ENCODE measurements at regions not wholly inside any gene's neighbourhood (a gene's known extent, or its start where the extent isn't known, plus 50 kb on each side); places are given as distances from the start of the nearest gene placed in this dataset.

- DNase-seq (ENCODE audit: low read depth in 4 of 4, low spot score in 3 of 4), result no peak
Measured at GRCh38 chr11:101401245-101401644, 182.6 kb downstream of the TRPC6 start.

- DNase-seq (ENCODE audit: low read depth in 4 of 4, low spot score in 3 of 4), result no peak
Measured at GRCh38 chr11:101397979-101398378, 185.8 kb downstream of the TRPC6 start.

GRCh38 chr11:101390539-101390938, 193.3 kb downstream of the TRPC6 start:
- no peak for DNase-seq (ENCODE audit: low read depth in 4 of 4, low spot score in 3 of 4)

DNA sequence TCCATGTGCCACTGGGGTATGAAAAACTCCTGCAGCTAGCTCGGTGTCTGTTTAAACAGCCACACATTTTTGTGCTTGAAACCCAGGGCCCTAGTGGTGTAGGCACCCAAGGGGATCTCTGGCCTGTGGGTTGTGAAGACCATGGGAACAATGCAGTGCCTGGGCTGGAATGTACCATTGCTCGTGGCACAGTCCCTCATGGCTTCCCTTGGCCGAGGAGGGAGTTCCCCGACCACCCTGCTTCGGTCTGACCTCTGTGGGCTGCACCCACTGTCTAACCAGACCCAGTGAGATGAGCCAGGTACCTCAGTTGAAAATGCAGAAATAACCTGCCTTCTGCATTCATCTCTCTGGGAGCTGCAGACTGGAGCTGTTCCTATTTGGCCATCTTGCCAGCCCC, 214.0 kb downstream of the TRPC6 start:
- no peak for DNase-seq (ENCODE audit: low read depth in 4 of 4, low spot score in 3 of 4)

DNA sequence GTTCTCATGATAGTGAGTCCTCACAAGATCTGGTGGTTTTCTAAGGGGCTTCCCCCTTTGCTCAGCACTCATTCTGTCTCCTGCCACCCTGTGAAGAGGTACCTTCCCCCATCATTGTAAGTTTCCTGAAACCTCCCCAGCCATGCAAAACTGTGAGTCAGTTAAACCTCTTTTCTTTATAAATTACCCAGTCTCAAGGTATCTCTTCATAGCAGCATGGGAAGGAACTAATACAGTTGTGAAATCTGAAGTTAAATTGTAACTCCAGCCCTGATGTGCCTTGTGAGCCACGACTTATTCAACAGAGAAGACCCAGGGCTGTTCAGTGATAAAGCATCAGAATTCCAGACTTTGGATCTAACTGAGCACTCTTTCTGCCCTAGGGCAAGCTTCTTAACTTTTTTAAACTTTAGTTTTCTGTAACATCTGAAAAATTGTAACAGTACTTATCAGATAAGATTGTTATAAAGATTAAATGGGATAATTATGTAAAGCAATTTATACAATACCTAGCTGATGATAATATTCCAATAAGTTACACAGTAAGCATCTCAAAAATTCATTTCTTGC, 220.0 kb downstream of the TRPC6 start:
- no peak for DNase-seq (ENCODE audit: low read depth in 4 of 4, low spot score in 3 of 4)

GRCh38 chr11:101362643-101363042, 221.2 kb downstream of the TRPC6 start:
- no peak for DNase-seq (ENCODE audit: low read depth in 4 of 4, low spot score in 3 of 4)

- DNase-seq (ENCODE audit: low read depth in 4 of 4, low spot score in 3 of 4), result no peak
Measured at GRCh38 chr11:101357771-101358170, 226.0 kb downstream of the TRPC6 start.

DNA sequence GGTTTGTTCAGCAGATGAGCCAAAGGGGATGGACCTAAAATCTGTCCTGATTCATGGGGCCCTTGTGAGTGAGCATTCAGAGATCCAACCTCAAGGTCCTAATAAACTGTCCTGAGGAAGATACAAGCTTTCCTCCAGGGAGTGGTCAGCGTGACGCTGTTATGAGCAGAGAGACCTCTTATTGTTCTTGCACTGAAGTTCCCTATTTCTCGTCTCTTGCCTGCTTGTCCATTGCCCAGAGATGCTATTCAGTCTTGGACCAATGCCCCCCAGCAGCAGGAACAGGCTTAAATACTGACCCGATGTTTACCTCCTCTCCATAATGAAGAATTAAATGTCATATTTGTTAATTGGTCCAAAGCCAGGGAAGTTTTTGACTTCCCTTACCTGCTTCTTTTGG, 225.2 kb upstream of the PGR start:
- no peak for DNase-seq (ENCODE audit: low read depth in 4 of 4, low spot score in 3 of 4)

GRCh38 chr11:101348786-101349185, 219.2 kb upstream of the PGR start:
- no peak for DNase-seq (ENCODE audit: low read depth in 4 of 4, low spot score in 3 of 4)

GRCh38 chr11:101346591-101346990, 217.0 kb upstream of the PGR start:
- no peak for DNase-seq (ENCODE audit: low read depth in 4 of 4, low spot score in 3 of 4)

DNA sequence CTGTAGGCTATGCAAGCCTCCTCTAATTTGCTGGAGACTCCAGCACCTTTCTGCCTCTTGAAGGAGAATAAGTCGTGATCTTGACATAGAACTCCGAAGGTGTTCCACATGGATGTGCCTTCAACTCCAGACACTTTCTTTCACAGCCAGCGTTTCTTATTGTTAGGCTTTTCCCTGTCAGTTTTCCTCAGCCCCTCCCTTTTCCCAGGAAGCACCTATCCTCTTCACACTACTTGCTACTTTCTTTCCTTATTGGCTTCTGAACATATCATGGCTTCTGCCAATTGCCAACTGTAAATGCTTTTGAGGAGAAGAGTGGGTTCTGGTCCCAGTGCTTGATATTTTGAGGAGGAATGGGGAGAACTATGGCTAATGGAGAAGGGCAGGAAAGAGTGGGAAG, 216.3 kb upstream of the PGR start:
- no peak for DNase-seq (ENCODE audit: low read depth in 4 of 4, low spot score in 3 of 4)

DNA sequence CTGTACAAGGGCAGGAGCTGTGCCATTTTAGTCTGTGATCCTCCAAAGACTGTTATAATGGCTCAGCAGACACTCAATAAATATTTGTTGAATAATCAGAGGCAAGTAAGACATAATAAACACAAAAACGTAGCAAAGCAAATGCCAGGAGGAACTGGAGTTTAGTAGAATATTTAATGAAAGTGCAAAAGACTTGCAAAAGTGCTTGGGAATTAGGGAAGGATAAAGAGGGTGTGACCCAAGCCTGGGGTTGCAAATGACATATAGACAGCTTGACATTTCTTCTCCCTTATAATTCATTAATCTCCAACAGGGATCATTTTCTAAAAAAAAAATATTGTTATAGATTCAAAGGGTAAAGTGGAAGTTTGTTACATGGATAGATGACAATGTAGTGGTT, 212.7 kb upstream of the PGR start:
- DNase-seq (ENCODE audit: low read depth in 4 of 4, low spot score in 3 of 4), result no peak

DNA sequence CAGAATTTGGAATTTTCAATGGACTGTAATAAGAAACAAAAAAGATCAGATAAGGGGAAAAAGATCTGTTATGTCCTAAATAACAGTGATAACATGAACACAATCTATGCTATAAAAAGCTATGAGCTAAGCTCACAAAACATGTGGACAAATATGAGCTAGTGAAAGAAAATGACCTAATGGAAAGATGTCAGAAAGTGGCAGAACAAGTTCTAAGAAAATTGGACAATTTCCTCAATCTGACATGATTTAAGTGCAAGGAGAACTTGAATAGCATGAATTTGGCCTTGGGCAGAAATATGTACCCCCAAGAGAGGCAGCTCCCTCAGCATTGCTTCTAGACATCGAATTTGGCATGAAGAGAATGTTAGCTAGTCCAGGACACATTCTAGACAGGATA, 212.0 kb upstream of the PGR start:
- DNase-seq (ENCODE audit: low read depth in 4 of 4, low spot score in 3 of 4), result peak in 1 of 4 donors; percentile 4

DNA sequence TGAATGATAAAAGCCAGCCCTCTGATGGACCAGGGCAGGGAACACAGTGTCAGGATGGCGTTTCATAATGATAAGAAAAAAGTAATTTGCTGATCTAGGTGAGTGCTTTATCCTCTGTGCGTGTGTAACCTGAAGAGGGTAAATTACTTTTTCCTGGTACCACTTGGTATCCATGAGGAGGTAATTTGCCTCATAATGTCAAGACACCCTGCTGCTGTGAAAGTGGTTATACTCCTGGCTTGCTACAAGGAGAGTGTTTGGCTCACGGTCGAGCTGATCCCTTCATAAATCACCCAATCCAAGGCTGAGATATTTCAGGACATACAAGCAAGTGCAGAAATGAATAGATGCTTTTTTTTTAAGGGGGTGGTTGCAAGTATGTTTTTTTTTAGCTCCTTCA, 207.2 kb upstream of the PGR start:
- DNase-seq (ENCODE audit: low read depth in 4 of 4, low spot score in 3 of 4), result no peak

DNA sequence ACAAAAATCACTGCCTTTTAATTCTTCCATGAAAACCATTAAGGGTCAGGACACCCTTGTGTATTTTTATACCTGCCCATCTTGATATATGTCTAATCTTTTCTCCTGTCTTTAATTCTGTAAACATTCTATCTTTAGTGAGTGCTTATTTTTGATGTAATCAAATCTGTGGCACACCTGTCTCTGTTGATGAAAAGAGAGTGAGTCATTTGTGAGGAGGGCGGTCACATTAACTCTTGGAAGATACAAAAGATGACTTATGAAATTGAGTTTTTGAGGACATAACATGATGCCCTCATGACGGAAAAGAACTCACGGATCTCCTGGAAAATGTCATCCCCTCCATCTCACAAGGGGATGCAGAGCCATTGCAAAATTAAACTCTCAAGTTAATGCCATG, 206.5 kb upstream of the PGR start:
- no peak for DNase-seq (ENCODE audit: low read depth in 4 of 4, low spot score in 3 of 4)

GRCh38 chr11:101334581-101334980, 205.0 kb upstream of the PGR start:
- DNase-seq (ENCODE audit: low read depth in 4 of 4, low spot score in 3 of 4), result no peak

DNA sequence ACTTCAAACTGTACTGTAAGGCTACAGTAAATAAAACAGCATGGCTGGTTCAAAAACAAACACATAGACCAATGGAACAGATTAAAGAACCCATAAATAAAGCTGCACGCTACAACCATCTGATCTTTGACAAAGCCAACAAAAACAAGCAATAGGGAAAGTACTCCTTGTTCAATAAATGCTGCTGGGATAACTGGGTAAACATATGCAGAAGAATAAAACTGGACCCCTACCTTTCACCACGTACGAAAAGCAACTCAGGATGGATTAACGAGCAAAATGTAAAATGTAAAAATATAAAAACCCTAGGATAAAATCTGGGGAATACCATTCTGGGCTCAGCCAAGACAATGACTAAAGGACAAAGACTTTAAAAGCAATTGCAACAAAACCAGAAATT, 201.8 kb upstream of the PGR start:
- DNase-seq (ENCODE audit: low read depth in 4 of 4, low spot score in 3 of 4), result no peak

- no peak for DNase-seq (ENCODE audit: low read depth in 4 of 4, low spot score in 3 of 4)
Measured at GRCh38 chr11:101327908-101328307, 198.3 kb upstream of the PGR start.

DNA sequence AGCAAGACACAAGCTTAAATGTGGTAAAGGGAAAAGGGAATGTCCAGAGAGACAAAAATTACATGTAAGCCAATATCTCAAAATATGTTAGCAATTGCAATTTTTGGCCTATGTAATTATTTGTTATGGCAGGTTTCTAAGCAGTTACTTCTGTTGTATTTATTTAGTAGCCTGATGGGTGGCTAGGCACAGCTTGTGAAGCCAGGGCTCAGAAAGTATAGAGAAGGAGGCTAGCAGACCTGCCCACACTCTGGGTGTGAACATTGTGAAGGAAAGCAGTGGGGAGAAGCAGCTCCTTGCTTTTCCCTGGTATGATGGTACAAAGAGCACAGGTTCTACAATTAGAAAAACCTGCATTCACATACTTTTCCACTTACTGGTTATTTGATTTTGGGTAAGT, 196.5 kb upstream of the PGR start:
- DNase-seq (ENCODE audit: low read depth in 4 of 4, low spot score in 3 of 4), result no peak

- DNase-seq (ENCODE audit: low read depth in 4 of 4, low spot score in 3 of 4), result no peak
Measured at GRCh38 chr11:101323997-101324396, 194.4 kb upstream of the PGR start.

GRCh38 chr11:101321222-101321621, 191.6 kb upstream of the PGR start:
- no peak for DNase-seq (ENCODE audit: low read depth in 4 of 4, low spot score in 3 of 4)

GRCh38 chr11:101306721-101307120, 177.1 kb upstream of the PGR start:
- no peak for DNase-seq (ENCODE audit: low read depth in 4 of 4, low spot score in 3 of 4)

GRCh38 chr11:101305496-101305895, 175.9 kb upstream of the PGR start:
- DNase-seq (ENCODE audit: low read depth in 4 of 4, low spot score in 3 of 4), result no peak

Data from left renal pelvis (tissue), 4 donors.